Lung (tissue), 11 donors: ENCODE measurements at regions not wholly inside any gene's neighbourhood (a gene's known extent, or its start where the extent isn't known, plus 50 kb on each side); places are given as distances from the start of the nearest gene placed in this dataset.

ENCODE experiments used
- ATAC-seq: fragments of 200-7000 bp; cut with Tn5 transposase; one replicate; pipeline ENCODE4 v1.9.1; 2020; ENCODE audit warnings: moderate number of reproducible peaks; ENCODE audit not compliant: insufficient read depth, low FRiP score
- DNase-seq, 3 donors: peaks; one replicate each; pipeline ENCODE4 v3.0.0-alpha.2; 2013 to 2017
- H3K27ac ChIP-seq, 2 donors: one replicate each; pipeline ENCODE4 v1.5.1; 2013; ENCODE audit warnings: mild to moderate bottlenecking in 2 of 2, moderate library complexity in 2 of 2, control low read depth in 1 of 2, inconsistent platforms in 1 of 2, low read depth in 1 of 2, low read length in 1 of 2
- H3K27me3 ChIP-seq, 3 donors: one replicate each; pipeline ENCODE4 v1.5.1; 2013; ENCODE audit warnings: low read length in 2 of 3; ENCODE audit not compliant: control insufficient read depth in 3 of 3, insufficient read depth in 3 of 3
- H3K36me3 ChIP-seq, 4 donors: one replicate each; pipeline ENCODE4 v1.5.1; 2013; ENCODE audit warnings: low read length in 4 of 4, mild to moderate bottlenecking in 1 of 4, moderate library complexity in 1 of 4; ENCODE audit not compliant: control insufficient read depth in 4 of 4, insufficient read depth in 4 of 4
- H3K4me1 ChIP-seq, 5 donors: one replicate each; pipeline ENCODE4 v1.5.1; 2013; ENCODE audit warnings: low read length in 5 of 5, mild to moderate bottlenecking in 2 of 5, moderate library complexity in 1 of 5; ENCODE audit not compliant: control insufficient read depth in 5 of 5, insufficient read depth in 5 of 5
- H3K4me3 ChIP-seq: one replicate; pipeline ENCODE4 v1.5.1; 2013; ENCODE audit warnings: mild to moderate bottlenecking, control low read depth, moderate library complexity
- H3K9ac ChIP-seq, 2 donors: one replicate each; pipeline ENCODE4 v1.5.1; 2013; ENCODE audit warnings: low read length in 2 of 2, control low read depth in 1 of 2; ENCODE audit not compliant: insufficient read depth in 1 of 2
- H3K9me3 ChIP-seq, 4 donors: one replicate each; pipeline ENCODE4 v1.5.1; 2013; ENCODE audit warnings: low read length in 3 of 4, mild to moderate bottlenecking in 1 of 4, moderate library complexity in 1 of 4; ENCODE audit not compliant: control insufficient read depth in 4 of 4, insufficient read depth in 3 of 4
- CTCF ChIP-seq: IDR thresholded peaks from 2 replicates; pipeline ENCODE4 v1.5.1; 2012; ENCODE audit warnings: mild to moderate bottlenecking; ENCODE audit errors: control extremely low read depth, extremely low read depth
- WGBS, 2 donors: extraction: QIAGEN DNeasy Blood & Tissue Kit; methylation state at CpG; one replicate each; pipeline ENCODE4 v1.1.7; 2013; 5-methylcytosine and 5-hydroxymethylcytosine counted together
- donor health status: control.
- donor health status: control.
- donor health status: Bipolar disorder and iron deficiency.
- donor health status: healthy.
- donor health status: DM: yes; HTN: yes; CAD: no.

- Histone ChIP-seq H3K4me1 (peaks cover 0 to 8% (median 0%) of the 10 kb centered on the region in 5 donors), H3K4me3 (no peak overlapping the region), H3K27me3 (no peaks in the 10 kb centered on the region), H3K9me3 (no peaks in the 10 kb centered on the region), H3K36me3 (no peaks in the 10 kb centered on the region), H3K9ac (no peak overlapping the region), H3K27ac (no peak overlapping the region)
- no peak for TF ChIP-seq CTCF
- WGBS, 2 donors: 90 to 95% methylated on average over 7 of the region's 7 CpGs
- DNase-seq (no peak), ATAC-seq (no peak)
Observed at GRCh38 chr9:88308831-88309560, 79.2 kb upstream of the SPIN1 start.

- WGBS, 2 donors: 72 to 92% methylated on average over 7 of the region's 7 CpGs
- no peak overlapping the region for H3K4me3 ChIP-seq
- H3K27ac ChIP-seq: no peak overlapping the region
- ATAC-seq (no peak), DNase-seq (no peak)
- peaks cover 0 to 8% (median 0%) of the 10 kb centered on the region in 5 donors for H3K4me1 ChIP-seq
- no peak overlapping the region for H3K9ac ChIP-seq
- no peak for TF ChIP-seq CTCF
- H3K27me3 ChIP-seq: peaks cover 0 to 3% (median 0%) of the 10 kb centered on the region in 3 donors
- no peaks in the 10 kb centered on the region for H3K36me3 ChIP-seq
- H3K9me3 ChIP-seq: no peaks in the 10 kb centered on the region
Observed at GRCh38 chr9:88307136-88307535, 81.1 kb upstream of the SPIN1 start.

- Histone ChIP-seq H3K4me1 (peaks cover 0 to 4% (median 0%) of the 10 kb centered on the region in 5 donors), H3K9ac (no peak overlapping the region), H3K9me3 (no peaks in the 10 kb centered on the region), H3K36me3 (no peaks in the 10 kb centered on the region), H3K27ac (no peak overlapping the region), H3K27me3 (peaks cover 0 to 3% (median 0%) of the 10 kb centered on the region in 3 donors), H3K4me3 (no peak overlapping the region)
- no peak for ATAC-seq
- WGBS, 2 donors: 68 to 74% methylated on average over 4 of the region's 4 CpGs
- no peak for DNase-seq
- no peak for TF ChIP-seq CTCF
Observed at GRCh38 chr9:88303721-88304451, 84.4 kb upstream of the SPIN1 start.
